ENCODE measurements at regions not wholly inside any gene's neighbourhood (a gene's known extent, or its start where the extent isn't known, plus 50 kb on each side); places are given as distances from the start of the nearest gene placed in this dataset.

- DNase-seq: no peak
These were observed 51.1 kb upstream of the NCOA1 start for GRCh38 chr2:24439971-24440340.

GRCh38 chr2:24439280-24439970 is 51.6 kb upstream of the NCOA1 start:
- DNase-seq: no peak

- no peak for DNase-seq
These were observed 52.9 kb upstream of the NCOA1 start for GRCh38 chr2:24438106-24438505.

DNA sequence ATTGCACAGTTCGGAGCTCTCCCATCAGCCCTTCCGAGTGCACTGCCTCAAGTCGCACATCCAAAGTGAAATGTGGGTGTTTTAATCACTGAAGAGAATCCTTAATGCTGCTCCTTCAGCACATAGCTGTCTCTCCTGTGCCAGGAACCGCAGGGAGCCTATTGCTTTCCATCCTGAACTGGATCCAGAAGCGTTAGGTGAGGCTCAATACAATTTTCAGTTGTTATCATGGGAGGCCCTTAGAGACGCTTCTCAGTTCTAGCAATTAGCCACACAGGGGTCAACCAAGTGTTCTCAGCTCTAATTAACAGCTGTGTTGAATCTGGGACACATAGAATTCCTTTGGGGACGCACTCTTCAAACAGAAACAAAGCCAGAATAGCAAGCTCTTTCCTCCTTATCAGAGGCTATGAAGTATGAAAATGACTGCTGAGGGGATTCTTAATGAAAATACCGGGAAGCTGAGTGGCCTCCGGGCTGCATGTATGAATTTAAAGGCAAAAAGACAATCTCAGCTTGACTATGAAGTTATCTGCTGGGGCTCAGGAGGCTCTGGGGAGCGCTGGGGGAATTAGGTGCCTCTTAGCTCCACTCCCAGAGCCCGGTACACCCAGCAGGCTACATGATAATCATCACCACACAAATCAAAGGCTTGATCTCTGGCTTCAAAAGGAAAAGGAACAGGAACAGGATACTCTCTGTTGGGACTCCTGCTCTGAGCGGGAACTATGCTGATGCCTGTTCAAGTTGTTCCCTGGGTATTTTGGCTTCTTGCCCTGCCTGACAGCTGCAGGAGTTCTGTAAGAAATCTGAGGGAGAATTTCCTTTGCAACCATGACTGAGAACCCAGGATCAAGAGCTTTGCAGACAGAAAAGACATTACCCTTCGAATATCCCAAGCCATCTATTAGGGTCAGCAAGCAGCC is 55.4 kb upstream of the NCOA1 start:
- no peak for DNase-seq

DNA sequence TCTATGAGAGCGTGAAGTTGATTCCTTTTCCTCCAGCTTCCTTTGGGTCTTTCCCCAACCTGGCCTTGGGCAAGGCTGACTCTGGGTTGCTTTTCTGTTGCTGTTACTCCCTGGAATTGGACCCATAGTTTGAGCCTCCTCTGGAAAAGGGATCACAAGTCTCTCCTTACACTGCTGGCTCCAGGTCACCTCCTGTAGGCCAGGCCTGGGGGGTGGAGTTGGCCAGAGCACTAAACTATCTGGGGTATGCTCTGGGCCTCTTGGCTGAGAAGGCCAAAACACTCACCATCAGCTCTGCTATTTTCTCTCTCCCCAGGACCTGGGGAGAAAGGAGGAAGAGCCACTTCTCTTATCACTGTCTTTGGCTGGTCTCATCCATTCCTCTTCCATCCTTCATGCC is 56.5 kb upstream of the NCOA1 start:
- no peak for DNase-seq

DNA sequence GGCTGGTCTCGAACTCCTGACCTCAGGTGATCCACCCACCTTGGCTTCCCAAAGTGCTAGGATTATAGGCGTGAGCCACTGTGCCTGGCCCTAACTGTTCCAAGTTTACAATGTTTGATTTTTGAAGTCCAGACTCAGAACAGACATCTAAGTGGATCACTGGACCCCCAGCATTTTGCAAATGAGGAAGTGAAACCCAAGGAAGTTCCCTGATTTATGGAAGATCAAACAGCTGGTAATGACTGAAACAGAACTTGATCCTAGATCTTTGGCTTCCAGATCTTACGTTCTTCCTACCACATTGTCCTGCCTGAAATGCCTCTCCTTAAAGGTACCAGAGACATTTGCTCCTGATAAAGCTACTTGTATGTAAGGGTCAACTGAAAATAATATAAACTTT is 58.3 kb upstream of the NCOA1 start:
- DNase-seq: no peak

GRCh38 chr2:24432121-24432520 is 58.9 kb upstream of the NCOA1 start:
- DNase-seq: no peak

- DNase-seq: no peak
These were observed 61.6 kb upstream of the NCOA1 start for GRCh38 chr2:24429197-24430074.

DNA sequence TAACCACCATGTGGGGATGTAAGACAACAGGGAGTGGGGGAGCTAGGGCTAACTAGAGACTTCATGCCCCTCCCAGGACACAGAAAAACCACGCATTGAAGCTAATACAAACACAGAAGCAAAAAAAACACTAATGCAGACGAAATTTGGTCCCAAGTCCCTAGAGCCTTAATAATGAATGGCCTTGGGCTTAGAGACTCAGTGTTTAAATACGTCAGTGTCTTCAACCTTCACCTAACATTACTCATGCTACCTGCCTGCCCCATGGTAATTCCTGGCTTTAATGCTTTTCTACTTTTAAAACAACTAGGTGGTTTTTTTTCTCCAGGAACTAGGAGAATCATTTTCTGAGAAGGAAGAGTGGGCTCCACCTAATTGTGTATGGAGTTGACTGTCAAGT is 64.1 kb upstream of the ITSN2 start:
- no peak for DNase-seq

GRCh38 chr2:24423095-24423494 is 62.8 kb upstream of the ITSN2 start:
- no peak for DNase-seq

GRCh38 chr2:24421668-24422067 is 61.3 kb upstream of the ITSN2 start:
- DNase-seq: peak; percentile 51 to 54

DNA sequence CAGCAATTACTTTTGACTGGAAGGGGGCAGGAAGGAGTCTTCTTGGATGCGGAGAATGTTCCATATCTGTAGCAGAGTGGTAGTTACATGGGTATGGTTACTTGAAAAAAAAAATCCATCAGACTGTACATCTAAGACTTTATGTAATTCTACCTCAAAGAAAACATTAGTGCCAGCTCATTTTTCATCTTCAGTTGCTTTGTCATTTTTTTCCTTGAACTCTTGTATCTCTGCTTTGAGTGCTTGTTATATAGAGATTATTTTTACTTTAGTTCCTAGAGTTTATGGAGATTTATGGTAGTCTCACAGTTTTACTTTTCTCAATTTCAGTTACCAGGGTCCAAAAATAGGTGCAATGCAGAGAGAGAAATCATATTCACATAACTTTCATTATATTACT is 60.0 kb upstream of the ITSN2 start:
- DNase-seq: no peak

GRCh38 chr2:24418166-24418841 is 58.0 kb upstream of the ITSN2 start:
- DNase-seq: no peak

DNA sequence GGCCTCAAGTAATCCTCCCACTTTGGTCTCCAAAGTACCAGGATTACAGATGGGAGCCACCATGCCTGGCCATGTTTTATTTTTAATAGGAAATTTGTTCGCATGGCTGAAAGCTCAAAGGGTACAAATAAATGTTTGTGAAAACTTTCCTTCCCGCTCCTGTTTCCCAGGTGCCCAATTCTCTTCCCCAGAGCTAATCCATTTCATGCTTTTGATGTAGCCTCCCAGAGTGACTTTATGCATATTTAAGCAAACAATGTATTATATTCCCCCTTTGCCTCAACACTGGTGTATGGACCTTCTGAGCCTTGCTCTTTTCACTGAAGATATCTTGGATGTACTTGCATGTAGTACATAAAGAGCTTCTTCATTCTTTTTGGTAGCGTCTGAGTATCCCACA is 52.5 kb upstream of the ITSN2 start:
- DNase-seq: no peak

DNA sequence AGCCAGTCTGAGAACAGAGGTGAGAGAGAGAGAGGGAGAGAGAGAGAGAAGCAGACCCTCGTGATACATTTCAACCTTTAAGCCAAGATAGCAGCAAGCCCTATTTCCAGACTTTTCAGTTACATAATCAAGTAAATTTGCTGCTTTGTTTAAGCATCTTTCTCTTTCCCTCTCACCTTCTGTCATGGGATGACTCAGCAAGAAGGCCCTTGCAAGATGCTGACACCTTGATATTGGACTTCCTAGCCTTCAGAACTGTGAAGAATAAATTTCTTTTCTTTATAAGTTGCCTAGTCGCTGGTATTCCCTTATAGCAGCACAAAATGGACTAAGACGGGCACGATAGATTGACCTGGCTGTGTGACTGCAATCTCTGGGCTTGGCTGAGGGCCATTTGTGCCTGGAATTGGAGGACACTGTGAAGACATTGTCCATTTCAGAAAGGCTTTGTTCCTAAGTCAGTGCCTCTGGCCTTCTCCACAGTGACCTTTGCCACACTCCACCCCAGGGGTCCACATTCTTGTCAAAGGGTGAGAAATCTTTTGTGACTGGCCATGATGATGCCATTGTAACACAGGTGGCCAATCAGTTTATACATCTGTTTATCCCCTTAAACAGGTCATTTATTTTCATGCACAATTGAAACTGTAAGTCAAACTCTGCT is 51.3 kb upstream of the ITSN2 start:
- no peak for DNase-seq

- DNase-seq: no peak
These were observed 50.6 kb upstream of the ITSN2 start for GRCh38 chr2:24410976-24411375.

DNA sequence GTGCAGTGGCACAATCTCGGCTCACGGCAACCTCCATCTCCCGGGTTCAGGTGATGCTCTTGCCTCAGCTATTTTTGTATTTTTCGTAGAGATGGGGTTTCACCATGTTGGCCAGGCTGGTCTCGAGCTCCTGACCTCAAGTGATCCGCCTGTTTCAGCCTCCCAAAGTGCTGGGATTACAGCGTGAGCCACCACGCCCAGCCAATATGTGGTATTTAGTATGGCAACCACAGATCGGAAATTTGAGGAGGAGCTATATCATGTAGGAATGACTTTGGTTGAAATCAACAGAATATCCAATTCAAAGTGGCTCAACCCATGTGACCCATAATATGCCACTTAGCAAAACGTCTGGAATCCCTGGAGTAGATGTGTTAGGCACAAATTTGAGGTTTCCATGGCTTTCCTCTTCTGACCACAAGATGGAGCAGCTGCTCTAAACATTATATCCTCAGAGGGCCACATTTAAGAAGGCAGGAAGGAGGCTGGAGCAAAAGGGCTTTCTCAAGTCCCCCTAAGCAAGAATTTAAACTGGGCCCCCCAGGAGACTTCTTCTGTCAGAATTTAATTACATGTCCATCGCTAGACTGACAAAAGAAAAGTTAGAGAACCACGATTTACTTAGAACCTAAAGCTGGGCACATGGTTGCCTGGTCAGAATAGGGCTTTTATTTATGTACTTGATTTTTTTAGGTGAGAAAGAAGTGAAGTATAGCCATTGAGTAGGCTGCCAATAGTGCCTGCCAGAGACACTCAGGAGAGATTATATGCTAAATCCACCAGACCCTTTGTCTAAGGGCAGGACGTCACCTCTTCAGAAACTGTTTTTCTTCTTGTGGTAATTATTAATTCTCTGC is 49.6 kb upstream of the ITSN2 start:
- peak; percentile 40 to 67 for DNase-seq

Measured in CD4-positive, alpha-beta T cell treated with Interleukin-4 for 1 hour (primary cell).